Glutamatergic neuron (in vitro differentiated cells): ENCODE measurements at regions not wholly inside any gene's neighbourhood (a gene's known extent, or its start where the extent isn't known, plus 50 kb on each side); places are given as distances from the start of the nearest gene placed in this dataset.
A peak's percentile ranks its signal among the peaks of the same experiment; 100 is the strongest.

Experiments
- DNase-seq: peaks from one replicate; pipeline ENCODE4 v3.0.0; 2022
- H3K27ac Mint-ChIP-seq: one replicate; pipeline ENCODE4 v1.8.0; 2020; ENCODE audit warnings: mild to moderate bottlenecking, mixed read lengths, inconsistent platforms; ENCODE audit not compliant: unreplicated experiment
- H3K27me3 Mint-ChIP-seq: one replicate; pipeline ENCODE4 v1.8.0; 2020; ENCODE audit warnings: mild to moderate bottlenecking, moderate library complexity, mixed read lengths, inconsistent platforms; ENCODE audit not compliant: unreplicated experiment
- H3K36me3 Mint-ChIP-seq: one replicate; pipeline ENCODE4 v1.8.0; 2020; ENCODE audit warnings: mild to moderate bottlenecking, mixed read lengths, inconsistent platforms; ENCODE audit not compliant: unreplicated experiment
- H3K4me1 Mint-ChIP-seq: one replicate; pipeline ENCODE4 v1.8.0; 2020; ENCODE audit warnings: mild to moderate bottlenecking, low read depth, mixed read lengths, inconsistent platforms; ENCODE audit not compliant: unreplicated experiment
- H3K4me3 Mint-ChIP-seq: one replicate; pipeline ENCODE4 v1.8.0; 2020; ENCODE audit warnings: mild to moderate bottlenecking, mixed read lengths, inconsistent platforms; ENCODE audit not compliant: unreplicated experiment
- H3K9me3 Mint-ChIP-seq: one replicate; pipeline ENCODE4 v1.8.0; 2020; ENCODE audit warnings: mild to moderate bottlenecking, moderate library complexity, mixed read lengths, inconsistent platforms; ENCODE audit not compliant: unreplicated experiment
- TF ChIP-seq, protein P1 (sequence below): fragments of 200-600 bp; sonication (generic); IDR thresholded peaks from one replicate; pipeline ENCODE4 v1.5.0; 2021; ENCODE audit not compliant: partially characterized antibody, unreplicated experiment

DNA sequence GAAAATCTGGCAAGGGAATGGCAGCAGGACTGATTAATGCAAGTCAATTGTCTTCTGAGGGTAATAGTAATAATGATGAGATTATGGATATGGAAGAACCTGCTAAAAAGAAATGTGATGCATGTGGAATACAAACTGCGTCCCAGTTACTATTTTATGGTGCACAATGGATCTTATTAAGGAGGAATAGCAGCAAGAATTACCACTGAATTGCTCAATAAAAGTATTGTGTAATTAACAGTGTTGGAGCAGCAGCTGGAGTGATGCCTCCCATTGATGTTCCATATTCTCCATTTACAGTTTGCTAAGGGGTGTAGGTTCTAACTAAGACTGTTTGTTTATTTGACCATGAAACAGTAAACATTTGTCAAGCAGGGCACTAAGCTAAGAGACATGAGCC lies 167.9 kb downstream of the HRH4 start:
- H3K27me3 Mint-ChIP-seq = peaks cover 3% of the 10 kb centered on the region
- H3K9me3 Mint-ChIP-seq = peaks cover 6% of the 10 kb centered on the region
- H3K36me3 Mint-ChIP-seq = peaks cover 4% of the 10 kb centered on the region
- no peak overlapping the region for H3K4me3 Mint-ChIP-seq
- peaks cover 28% of the 10 kb centered on the region for H3K4me1 Mint-ChIP-seq
- TF ChIP-seq, protein P1, sequence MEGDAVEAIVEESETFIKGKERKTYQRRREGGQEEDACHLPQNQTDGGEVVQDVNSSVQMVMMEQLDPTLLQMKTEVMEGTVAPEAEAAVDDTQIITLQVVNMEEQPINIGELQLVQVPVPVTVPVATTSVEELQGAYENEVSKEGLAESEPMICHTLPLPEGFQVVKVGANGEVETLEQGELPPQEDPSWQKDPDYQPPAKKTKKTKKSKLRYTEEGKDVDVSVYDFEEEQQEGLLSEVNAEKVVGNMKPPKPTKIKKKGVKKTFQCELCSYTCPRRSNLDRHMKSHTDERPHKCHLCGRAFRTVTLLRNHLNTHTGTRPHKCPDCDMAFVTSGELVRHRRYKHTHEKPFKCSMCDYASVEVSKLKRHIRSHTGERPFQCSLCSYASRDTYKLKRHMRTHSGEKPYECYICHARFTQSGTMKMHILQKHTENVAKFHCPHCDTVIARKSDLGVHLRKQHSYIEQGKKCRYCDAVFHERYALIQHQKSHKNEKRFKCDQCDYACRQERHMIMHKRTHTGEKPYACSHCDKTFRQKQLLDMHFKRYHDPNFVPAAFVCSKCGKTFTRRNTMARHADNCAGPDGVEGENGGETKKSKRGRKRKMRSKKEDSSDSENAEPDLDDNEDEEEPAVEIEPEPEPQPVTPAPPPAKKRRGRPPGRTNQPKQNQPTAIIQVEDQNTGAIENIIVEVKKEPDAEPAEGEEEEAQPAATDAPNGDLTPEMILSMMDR = no peak
- no peak overlapping the region for H3K27ac Mint-ChIP-seq
- DNase-seq = no peak

DNA sequence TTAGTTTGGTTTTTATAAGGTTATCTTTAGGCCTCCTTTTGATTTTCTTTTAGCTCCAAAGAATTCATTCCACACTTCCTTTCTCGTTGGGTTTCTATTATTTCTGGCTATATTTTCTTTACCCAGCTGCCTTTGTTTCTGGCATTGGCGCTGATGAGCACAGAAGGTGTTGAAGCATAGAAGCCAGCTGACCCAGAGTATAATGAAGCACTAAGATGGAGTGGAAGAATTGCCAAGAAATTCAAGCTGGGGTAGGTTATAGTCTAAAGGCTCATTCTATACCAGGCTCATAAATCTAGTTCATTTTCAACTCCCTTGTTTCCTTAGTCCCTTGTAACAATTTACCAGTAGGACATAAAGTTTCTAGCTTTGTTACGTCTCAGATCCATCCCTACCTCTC lies 169.5 kb downstream of the HRH4 start:
- Mint-ChIP-seq H3K9me3 (peaks cover 6% of the 10 kb centered on the region), H3K4me1 (peaks cover 30% of the 10 kb centered on the region), H3K27me3 (peaks cover 3% of the 10 kb centered on the region), H3K36me3 (peaks cover 4% of the 10 kb centered on the region), H3K27ac (no peak overlapping the region), H3K4me3 (no peak overlapping the region)
- TF ChIP-seq, protein P1 = no peak
- no peak for DNase-seq

DNA sequence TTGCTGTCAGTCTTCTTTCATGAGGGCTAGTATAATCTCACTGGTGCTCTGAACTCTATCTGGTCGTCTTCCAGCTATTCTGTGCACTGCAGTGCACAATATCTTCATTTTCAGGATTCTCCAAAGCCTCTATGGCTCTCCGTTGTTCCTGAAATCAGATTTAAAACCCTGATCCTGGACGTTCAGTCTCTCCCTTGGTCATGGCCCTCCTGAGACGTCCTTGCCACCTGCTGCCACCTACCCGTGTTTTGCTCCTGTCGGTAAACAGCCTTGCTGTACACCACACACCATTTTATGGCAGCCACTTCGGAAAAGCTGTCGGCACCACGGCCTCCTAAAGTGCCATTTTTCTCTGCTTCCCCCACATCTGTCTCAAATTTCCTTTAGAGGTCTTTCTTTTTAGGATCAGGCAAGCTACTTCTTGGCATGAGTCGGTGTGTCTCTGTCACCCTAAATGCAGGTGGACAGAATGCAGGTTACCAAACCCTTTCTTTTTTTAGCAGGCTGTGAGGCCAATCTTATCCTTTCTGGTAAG lies 170.0 kb downstream of the HRH4 start:
- DNase-seq = no peak
- TF ChIP-seq, protein P1 = no peak
- H3K27ac Mint-ChIP-seq = no peak overlapping the region
- peaks cover 3% of the 10 kb centered on the region for H3K27me3 Mint-ChIP-seq
- peaks cover 4% of the 10 kb centered on the region for H3K36me3 Mint-ChIP-seq
- peaks cover 30% of the 10 kb centered on the region for H3K4me1 Mint-ChIP-seq
- H3K9me3 Mint-ChIP-seq = peaks cover 6% of the 10 kb centered on the region
- H3K4me3 Mint-ChIP-seq = no peak overlapping the region

DNA sequence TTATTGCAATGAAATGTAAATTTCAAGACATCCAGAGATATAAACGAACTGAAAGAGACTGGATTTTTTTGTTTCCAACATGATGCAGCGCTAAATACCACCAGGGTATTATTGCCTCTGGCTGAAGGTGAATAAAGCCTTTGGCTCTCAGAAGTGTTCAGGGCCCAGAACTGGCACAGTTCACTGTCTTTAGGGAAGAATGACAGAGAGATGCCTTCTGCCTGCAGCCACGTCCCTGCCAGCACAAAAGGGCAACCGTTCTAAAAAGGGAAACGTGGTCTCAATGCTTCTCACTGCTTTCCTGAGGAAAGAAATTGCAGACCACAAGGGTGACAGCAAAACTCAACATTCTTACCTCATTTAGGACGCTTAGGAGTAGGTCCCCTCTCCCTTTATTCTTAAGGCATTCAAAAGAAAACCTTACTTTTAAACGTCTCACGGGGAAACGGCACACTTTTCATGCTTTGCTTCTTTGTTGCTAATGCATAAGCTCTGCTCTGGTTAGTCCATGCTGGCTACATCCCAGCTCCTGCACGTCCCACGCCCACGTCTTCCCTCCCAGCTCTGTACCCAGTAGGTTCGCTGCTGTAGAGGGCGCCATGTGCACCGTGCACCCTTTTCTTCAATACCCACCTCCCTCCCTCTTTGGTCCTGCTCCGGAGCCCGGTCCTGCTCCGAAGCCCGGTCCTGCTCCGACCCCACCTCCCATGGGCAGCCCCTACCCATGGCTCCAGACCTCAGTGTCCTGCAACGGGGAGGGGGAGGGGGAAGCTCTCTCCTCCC lies 171.0 kb downstream of the HRH4 start:
- H3K4me3 Mint-ChIP-seq = no peak overlapping the region
- H3K4me1 Mint-ChIP-seq = peaks cover 30% of the 10 kb centered on the region
- H3K27me3 Mint-ChIP-seq = peaks cover 3% of the 10 kb centered on the region
- peaks cover 6% of the 10 kb centered on the region for H3K9me3 Mint-ChIP-seq
- peak overlapping the region; percentile 67 for H3K27ac Mint-ChIP-seq
- TF ChIP-seq, protein P1 = no peak
- peak; percentile 13 for DNase-seq
- peaks cover 4% of the 10 kb centered on the region for H3K36me3 Mint-ChIP-seq
